Endothelial cell (in vitro differentiated cells): ENCODE measurements at regions not wholly inside any gene's neighbourhood (a gene's known extent, or its start where the extent isn't known, plus 50 kb on each side); places are given as distances from the start of the nearest gene placed in this dataset.

Source experiments
- DNase-seq: peaks from one replicate; pipeline ENCODE4 v3.0.0; 2021; ENCODE audit warnings: low spot score
- H3K27ac Mint-ChIP-seq: one replicate; pipeline ENCODE4 v1.8.0; 2021; ENCODE audit warnings: mixed read lengths, inconsistent platforms; ENCODE audit not compliant: unreplicated experiment
- H3K27me3 Mint-ChIP-seq: one replicate; pipeline ENCODE4 v1.8.0; 2021; ENCODE audit warnings: mild to moderate bottlenecking, moderate library complexity, mixed read lengths, inconsistent platforms; ENCODE audit not compliant: unreplicated experiment
- H3K36me3 Mint-ChIP-seq: one replicate; pipeline ENCODE4 v1.8.0; 2021; ENCODE audit warnings: mild to moderate bottlenecking, low read depth, mixed read lengths, inconsistent platforms; ENCODE audit not compliant: unreplicated experiment
- H3K4me1 Mint-ChIP-seq: one replicate; pipeline ENCODE4 v1.8.0; 2021; ENCODE audit warnings: mild to moderate bottlenecking, mixed read lengths, inconsistent platforms; ENCODE audit not compliant: unreplicated experiment
- H3K4me3 Mint-ChIP-seq: one replicate; pipeline ENCODE4 v1.8.0; 2021; ENCODE audit warnings: mild to moderate bottlenecking, mixed read lengths, inconsistent platforms; ENCODE audit not compliant: unreplicated experiment
- H3K9me3 Mint-ChIP-seq: one replicate; pipeline ENCODE4 v1.8.0; 2021; ENCODE audit warnings: mixed read lengths, inconsistent platforms; ENCODE audit not compliant: unreplicated experiment
- TF ChIP-seq, protein P1 (sequence below): fragments of 200-600 bp; sonication (generic); IDR thresholded peaks from one replicate; pipeline ENCODE4 v1.5.0; 2021; ENCODE audit warnings: antibody characterized with exemption; ENCODE audit not compliant: unreplicated experiment

DNA sequence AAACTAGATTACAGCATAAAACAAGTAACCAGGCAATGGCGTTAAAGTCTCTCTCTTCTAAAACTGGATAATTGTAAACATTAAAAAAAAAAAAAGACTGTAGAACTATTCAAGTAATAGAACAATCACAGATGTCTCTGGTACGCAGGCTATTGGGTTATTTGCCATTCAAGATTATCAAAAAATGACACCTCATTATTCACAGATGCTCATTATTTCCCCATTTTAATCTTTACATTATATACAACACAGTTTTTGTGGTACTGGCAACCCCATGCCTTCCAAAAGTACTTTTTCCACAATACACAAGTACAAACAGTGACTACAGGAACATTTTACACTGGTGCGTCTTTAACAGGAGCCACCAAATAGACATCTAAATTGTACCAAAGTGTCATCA lies 109.4 kb downstream of the ZNF608 start:
- TF ChIP-seq, protein P1, sequence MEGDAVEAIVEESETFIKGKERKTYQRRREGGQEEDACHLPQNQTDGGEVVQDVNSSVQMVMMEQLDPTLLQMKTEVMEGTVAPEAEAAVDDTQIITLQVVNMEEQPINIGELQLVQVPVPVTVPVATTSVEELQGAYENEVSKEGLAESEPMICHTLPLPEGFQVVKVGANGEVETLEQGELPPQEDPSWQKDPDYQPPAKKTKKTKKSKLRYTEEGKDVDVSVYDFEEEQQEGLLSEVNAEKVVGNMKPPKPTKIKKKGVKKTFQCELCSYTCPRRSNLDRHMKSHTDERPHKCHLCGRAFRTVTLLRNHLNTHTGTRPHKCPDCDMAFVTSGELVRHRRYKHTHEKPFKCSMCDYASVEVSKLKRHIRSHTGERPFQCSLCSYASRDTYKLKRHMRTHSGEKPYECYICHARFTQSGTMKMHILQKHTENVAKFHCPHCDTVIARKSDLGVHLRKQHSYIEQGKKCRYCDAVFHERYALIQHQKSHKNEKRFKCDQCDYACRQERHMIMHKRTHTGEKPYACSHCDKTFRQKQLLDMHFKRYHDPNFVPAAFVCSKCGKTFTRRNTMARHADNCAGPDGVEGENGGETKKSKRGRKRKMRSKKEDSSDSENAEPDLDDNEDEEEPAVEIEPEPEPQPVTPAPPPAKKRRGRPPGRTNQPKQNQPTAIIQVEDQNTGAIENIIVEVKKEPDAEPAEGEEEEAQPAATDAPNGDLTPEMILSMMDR = no peak
- H3K4me3 Mint-ChIP-seq = no peak overlapping the region
- no peaks in the 10 kb centered on the region for H3K9me3 Mint-ChIP-seq
- H3K4me1 Mint-ChIP-seq = no peaks in the 10 kb centered on the region
- no peak for DNase-seq
- H3K27me3 Mint-ChIP-seq = no peaks in the 10 kb centered on the region
- H3K27ac Mint-ChIP-seq = no peak overlapping the region
- peaks cover 45% of the 10 kb centered on the region for H3K36me3 Mint-ChIP-seq

DNA sequence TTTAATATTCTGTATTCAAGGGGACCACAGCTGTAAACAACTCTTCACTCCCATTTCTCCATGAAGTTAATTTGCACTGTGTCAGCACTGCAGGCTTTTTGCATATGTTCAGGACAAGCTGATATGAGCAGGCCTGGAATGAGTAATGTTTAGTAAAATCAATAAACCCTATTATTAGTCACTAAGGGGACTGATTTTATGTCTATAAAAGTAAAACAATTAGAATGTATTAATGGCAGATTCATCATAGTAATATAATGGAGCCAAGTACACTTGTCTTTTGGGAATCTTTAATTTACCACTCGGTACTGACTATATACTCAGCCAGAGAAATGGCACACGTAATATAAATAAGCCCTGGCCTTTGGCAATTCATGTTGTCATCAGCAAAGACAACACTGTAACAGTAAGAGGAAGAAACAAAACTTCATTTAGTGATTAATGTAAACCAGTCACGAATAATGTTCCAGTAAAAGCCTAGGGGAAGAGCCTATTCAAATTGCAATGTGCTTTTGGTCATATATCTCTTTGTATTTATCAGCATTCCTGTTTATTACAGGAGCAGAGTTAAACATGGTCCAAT lies 111.6 kb downstream of the ZNF608 start:
- H3K36me3 Mint-ChIP-seq = peaks cover 27% of the 10 kb centered on the region
- H3K4me3 Mint-ChIP-seq = no peak overlapping the region
- no peaks in the 10 kb centered on the region for H3K27me3 Mint-ChIP-seq
- no peak overlapping the region for H3K27ac Mint-ChIP-seq
- TF ChIP-seq, protein P1 = no peak
- DNase-seq = no peak
- H3K9me3 Mint-ChIP-seq = no peaks in the 10 kb centered on the region
- peaks cover 5% of the 10 kb centered on the region for H3K4me1 Mint-ChIP-seq

DNA sequence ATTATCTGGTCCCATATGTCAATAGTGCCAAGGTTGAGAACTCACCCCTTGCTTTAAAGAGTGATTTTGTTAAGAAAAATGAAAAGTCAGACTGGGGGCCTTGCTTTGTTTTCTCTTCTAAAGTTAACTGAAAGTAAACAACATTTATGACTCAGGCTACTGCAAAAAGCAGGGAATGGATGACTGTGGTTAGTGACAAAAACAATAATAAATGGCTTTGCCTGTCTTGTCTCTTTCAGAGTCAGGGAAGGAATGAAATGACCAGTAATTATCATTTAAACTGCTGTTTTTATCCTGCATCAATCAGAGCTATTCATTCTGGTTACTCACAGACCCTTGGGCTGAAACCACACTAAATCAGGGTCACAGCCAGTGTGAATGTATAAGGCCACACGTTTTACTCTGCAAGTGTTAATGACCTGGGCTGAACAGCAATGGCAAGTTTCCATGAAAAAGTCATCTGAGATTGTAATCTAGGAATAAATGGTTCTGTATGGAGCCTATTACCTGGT lies 112.2 kb downstream of the ZNF608 start:
- no peak for DNase-seq
- Mint-ChIP-seq H3K27ac (no peak overlapping the region), H3K4me1 (peaks cover 5% of the 10 kb centered on the region), H3K36me3 (peaks cover 27% of the 10 kb centered on the region), H3K9me3 (no peaks in the 10 kb centered on the region), H3K4me3 (no peak overlapping the region), H3K27me3 (no peaks in the 10 kb centered on the region)
- TF ChIP-seq, protein P1 = no peak

DNA sequence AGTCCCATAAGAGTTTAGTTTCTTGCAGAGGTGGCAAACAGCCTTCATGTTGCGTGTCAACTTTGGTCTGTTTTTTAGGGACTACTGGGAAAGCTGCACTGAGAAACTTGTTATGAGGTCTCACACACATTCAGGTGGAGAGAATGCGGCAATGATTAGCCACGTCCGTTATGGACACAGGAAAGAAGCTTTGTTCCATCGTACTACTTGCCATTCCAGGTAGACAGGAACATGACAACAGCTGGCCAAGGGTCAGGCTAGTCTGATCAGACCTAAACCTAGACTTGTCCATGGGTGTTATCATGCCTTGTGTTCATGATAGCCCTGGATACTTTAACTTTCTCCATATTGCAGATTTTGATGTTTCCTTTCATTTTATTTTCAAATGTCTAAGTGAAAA lies 113.2 kb downstream of the ZNF608 start:
- H3K4me3 Mint-ChIP-seq = no peak overlapping the region
- no peak overlapping the region for H3K27ac Mint-ChIP-seq
- H3K4me1 Mint-ChIP-seq = peaks cover 7% of the 10 kb centered on the region
- no peak for DNase-seq
- H3K9me3 Mint-ChIP-seq = no peaks in the 10 kb centered on the region
- peaks cover 27% of the 10 kb centered on the region for H3K36me3 Mint-ChIP-seq
- H3K27me3 Mint-ChIP-seq = no peaks in the 10 kb centered on the region
- TF ChIP-seq, protein P1 = no peak

DNA sequence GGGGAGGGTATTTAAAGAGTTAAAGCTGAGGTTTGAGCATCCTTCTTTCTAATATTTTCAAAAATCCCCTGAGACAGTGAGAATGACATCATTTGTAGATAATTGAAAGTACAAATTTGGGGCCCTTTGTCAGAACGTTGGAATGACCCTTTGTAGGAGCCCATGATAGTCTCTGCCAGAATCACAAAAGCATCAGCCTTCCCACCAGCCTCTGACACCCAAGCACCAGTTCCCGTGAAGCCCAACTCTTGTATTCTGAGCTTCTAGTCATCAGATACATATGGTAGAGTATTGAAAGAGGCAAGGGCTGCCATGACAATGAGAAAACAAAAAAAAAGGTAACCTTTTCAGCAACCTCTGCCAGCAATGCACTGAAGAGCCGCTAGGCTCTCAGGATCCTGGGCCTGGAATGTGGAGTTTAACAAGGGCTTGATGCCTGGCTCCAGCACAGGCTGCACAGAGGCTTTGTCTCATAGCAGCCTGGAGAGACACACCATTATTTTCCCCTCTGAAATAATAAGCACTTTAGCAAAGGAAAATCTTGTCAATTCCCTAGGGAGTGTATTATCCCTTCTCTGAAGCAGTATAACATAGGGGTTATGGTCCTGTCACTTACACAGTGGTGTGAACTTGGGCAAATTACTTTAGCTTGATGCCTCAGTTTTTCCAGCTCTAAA lies 114.4 kb downstream of the ZNF608 start:
- TF ChIP-seq, protein P1 = no peak
- H3K27me3 Mint-ChIP-seq = no peaks in the 10 kb centered on the region
- H3K27ac Mint-ChIP-seq = no peak overlapping the region
- H3K9me3 Mint-ChIP-seq = no peaks in the 10 kb centered on the region
- peaks cover 11% of the 10 kb centered on the region for H3K4me1 Mint-ChIP-seq
- DNase-seq = no peak
- no peak overlapping the region for H3K4me3 Mint-ChIP-seq
- peaks cover 27% of the 10 kb centered on the region for H3K36me3 Mint-ChIP-seq
